SJCRH30 (cell line): ENCODE measurements at regions not wholly inside any gene's neighbourhood (a gene's known extent, or its start where the extent isn't known, plus 50 kb on each side); places are given as distances from the start of the nearest gene placed in this dataset.
A peak's percentile ranks its signal among the peaks of the same experiment; 100 is the strongest.
"Not testable (repeated sequence)": the region's sequence is repeated elsewhere in the genome, so short reads cannot be mapped to it uniquely, and the experiment has no call there.

ENCODE experiments used
- DNase-seq, 2 experiments: peaks; one replicate each; pipeline ENCODE4 v3.0.0-alpha.2; 2015 to 2020
- H3K27ac ChIP-seq: fragments of 250-450 bp; sonication (Bioruptor Pico); 2 replicates; pipeline ENCODE4 v1.5.1; 2020; ENCODE audit warnings: mild to moderate bottlenecking, moderate library complexity
- H3K27me3 ChIP-seq: fragments of 250-450 bp; sonication (Bioruptor Pico); 2 replicates; pipeline ENCODE4 v1.5.1; 2020; ENCODE audit warnings: mild to moderate bottlenecking, moderate library complexity
- H3K36me3 ChIP-seq: fragments of 250-450 bp; sonication (Bioruptor Pico); 2 replicates; pipeline ENCODE4 v1.5.1; 2020; ENCODE audit warnings: mild to moderate bottlenecking, moderate library complexity
- H3K4me1 ChIP-seq: fragments of 250-450 bp; sonication (Bioruptor Pico); 2 replicates; pipeline ENCODE4 v1.5.1; 2020; ENCODE audit warnings: mild to moderate bottlenecking, moderate library complexity
- H3K4me3 ChIP-seq: fragments of 250-450 bp; sonication (Bioruptor Pico); 2 replicates; pipeline ENCODE4 v1.5.1; 2020; ENCODE audit warnings: mild to moderate bottlenecking, moderate library complexity
- H3K9me3 ChIP-seq: fragments of 250-450 bp; sonication (Bioruptor Pico); replicated peaks from 2 replicates; pipeline ENCODE4 v1.5.1; 2020; ENCODE audit warnings: mild to moderate bottlenecking, moderate library complexity

DNA sequence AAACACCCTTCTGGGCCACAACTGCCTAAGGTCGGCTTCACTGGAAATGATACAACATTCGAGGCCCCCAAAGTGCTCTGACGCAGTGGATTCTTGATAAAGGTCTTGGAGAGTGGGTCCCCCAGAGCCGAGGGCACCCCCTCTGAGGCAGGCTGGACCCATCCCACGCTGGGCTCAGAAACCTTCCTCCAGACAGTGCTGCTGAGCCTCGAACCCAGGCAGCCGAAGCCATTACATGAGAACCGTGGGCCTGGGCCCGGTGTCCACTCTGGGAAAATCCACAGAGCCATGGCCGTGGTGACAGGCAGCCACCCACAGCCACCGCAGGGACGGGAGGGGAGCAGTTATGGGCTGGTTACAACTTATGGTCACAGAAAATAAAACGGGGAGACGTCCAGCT lies 81.4 kb upstream of the ID2 start:
- no peaks in the 10 kb centered on the region for H3K9me3 ChIP-seq
- DNase-seq = no peak
- no peaks in the 10 kb centered on the region for H3K36me3 ChIP-seq
- H3K4me3 ChIP-seq = no peak overlapping the region
- H3K27ac ChIP-seq = no peak overlapping the region
- H3K4me1 ChIP-seq = no peaks in the 10 kb centered on the region
- H3K27me3 ChIP-seq = no peaks in the 10 kb centered on the region; the same call in 1 of the 2 replicates

DNA sequence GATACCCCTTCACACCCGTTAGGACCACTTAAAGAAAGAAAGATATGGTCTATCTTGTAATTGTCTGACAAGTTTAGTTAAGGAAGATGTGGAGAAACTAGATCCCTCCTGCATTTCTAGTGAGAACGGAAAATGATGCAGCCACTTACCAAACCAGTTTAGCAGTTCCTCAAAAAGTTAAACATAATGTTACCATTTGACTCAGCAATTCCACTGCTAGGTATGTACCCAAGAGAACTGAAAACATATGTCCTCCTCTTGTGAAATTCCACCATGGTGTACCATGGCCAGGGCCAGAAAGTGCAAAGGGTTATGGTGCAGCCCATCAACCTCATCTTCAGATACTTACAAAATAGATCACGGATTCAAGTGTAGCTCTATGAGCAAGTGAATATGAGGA lies 79.0 kb upstream of the ID2 start:
- no peaks in the 10 kb centered on the region for H3K36me3 ChIP-seq

DNA sequence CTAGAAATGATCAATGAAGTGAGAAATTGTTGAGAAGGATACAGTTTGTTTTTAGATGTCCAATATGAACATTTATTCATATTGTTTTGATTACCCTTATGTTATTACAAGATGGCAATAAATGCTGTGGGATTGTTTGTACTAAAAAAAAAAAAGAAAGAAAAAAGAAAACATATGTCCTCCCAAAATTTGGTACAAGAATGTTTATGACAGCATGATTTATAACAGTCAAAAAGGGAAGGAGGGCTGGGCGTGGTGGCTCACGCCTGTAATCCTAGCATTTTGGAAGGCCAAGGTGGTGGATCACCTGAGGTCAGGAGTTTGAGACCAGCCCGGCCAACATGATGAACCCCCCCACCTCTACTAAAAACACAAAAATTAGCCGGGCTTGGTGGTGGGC lies 78.5 kb upstream of the ID2 start:
- not testable (repeated sequence) for H3K4me1 ChIP-seq, H3K9me3 ChIP-seq, H3K27ac ChIP-seq, DNase-seq, H3K36me3 ChIP-seq, H3K27me3 ChIP-seq, H3K4me3 ChIP-seq

More for the DNA sequence above, 79.0 kb upstream of the ID2 start:
- H3K9me3 ChIP-seq = no peaks in the 10 kb centered on the region
- H3K4me3 ChIP-seq = no peak overlapping the region
- no peak overlapping the region for H3K27ac ChIP-seq
- DNase-seq = no peak
- no peaks in the 10 kb centered on the region for H3K4me1 ChIP-seq
- H3K27me3 ChIP-seq = no peaks in the 10 kb centered on the region; the same call in 1 of the 2 replicates

DNA sequence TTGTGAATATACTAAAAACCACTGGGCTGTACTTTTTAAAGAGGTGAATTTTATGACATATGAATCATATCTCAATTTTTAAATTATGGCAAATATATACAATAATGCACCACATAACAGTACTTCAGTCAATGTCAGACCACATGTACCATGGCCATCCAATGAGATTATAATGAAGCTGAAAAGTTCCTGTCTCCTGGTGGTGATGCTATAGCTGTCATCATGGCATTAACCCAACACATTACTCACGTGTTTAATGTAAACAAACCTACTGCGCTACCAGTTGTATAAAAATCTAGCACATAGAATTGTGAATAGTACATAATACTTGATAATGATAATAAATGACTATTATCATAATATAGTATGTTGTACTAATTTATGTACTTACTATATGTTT lies 77.6 kb upstream of the ID2 start:
- Histone ChIP-seq H3K4me1 (no peaks in the 10 kb centered on the region), H3K36me3 (no peaks in the 10 kb centered on the region), H3K27ac (no peak overlapping the region), H3K27me3 (no peaks in the 10 kb centered on the region; the same call in 1 of the 2 replicates), H3K9me3 (no peaks in the 10 kb centered on the region), H3K4me3 (no peak overlapping the region)
- DNase-seq = no peak

DNA sequence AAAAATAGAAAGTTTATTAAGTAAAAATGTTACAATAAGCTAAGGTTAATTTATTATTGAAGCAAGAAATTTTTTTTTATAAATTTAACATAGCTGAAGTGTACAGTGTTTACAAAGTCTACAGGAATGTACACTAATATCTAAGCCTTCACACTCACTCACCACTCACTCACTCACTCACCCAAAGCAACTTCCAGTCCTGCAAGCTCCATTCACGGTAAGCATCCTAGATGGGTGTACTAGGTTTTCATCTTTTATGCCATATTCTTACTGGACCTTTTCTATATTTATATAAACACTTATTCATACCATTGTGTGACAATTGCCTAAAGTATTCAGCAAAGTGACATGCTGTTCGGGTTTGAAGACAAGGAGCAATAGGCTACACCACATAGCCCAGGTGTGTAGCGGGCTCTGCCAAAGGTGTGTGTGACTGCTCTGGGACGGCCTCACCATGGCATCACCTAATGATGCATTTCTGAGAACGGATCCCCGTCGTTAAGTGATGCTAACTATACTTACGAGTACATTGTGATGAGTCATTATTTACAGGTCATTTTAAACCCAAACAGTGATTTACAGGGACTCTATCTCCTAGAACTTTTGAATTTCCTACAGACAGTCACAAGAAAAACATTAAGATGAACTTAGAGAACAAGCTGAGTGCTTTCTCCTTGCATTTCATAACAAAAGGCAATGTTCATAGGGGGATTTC lies 76.3 kb upstream of the ID2 start:
- no peaks in the 10 kb centered on the region for H3K4me1 ChIP-seq
- DNase-seq = no peak
- no peak overlapping the region for H3K27ac ChIP-seq

DNA sequence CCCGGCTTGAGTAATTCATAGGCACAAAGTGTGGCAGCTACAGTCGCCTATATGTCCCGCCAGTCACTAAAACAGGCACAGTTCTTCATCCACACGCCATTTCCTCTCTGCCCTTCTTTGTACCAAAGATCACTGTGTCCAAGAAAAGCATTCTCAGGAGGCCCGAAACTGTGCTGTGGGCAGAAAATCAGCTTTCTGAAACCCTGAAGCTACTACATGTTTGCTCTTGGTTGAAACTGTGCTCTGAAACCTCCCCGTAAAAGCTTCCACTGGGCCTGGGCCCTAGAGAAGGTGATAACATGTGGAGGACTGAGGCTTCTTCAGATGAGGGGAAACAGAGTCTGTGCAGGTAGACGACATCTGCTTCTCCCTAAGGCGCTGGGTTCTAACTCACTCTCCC lies 75.6 kb upstream of the ID2 start:
- H3K36me3 ChIP-seq = no peaks in the 10 kb centered on the region
- no peak overlapping the region for H3K27ac ChIP-seq
- H3K4me3 ChIP-seq = no peak overlapping the region
- H3K9me3 ChIP-seq = no peaks in the 10 kb centered on the region
- no peaks in the 10 kb centered on the region for H3K4me1 ChIP-seq
- H3K27me3 ChIP-seq = no peaks in the 10 kb centered on the region; the same call in 1 of the 2 replicates
- no peak for DNase-seq

More for the DNA sequence above, 76.3 kb upstream of the ID2 start:
- no peaks in the 10 kb centered on the region; the same call in 1 of the 2 replicates for H3K27me3 ChIP-seq
- no peaks in the 10 kb centered on the region for H3K9me3 ChIP-seq
- H3K4me3 ChIP-seq = no peak overlapping the region
- H3K36me3 ChIP-seq = no peaks in the 10 kb centered on the region

DNA sequence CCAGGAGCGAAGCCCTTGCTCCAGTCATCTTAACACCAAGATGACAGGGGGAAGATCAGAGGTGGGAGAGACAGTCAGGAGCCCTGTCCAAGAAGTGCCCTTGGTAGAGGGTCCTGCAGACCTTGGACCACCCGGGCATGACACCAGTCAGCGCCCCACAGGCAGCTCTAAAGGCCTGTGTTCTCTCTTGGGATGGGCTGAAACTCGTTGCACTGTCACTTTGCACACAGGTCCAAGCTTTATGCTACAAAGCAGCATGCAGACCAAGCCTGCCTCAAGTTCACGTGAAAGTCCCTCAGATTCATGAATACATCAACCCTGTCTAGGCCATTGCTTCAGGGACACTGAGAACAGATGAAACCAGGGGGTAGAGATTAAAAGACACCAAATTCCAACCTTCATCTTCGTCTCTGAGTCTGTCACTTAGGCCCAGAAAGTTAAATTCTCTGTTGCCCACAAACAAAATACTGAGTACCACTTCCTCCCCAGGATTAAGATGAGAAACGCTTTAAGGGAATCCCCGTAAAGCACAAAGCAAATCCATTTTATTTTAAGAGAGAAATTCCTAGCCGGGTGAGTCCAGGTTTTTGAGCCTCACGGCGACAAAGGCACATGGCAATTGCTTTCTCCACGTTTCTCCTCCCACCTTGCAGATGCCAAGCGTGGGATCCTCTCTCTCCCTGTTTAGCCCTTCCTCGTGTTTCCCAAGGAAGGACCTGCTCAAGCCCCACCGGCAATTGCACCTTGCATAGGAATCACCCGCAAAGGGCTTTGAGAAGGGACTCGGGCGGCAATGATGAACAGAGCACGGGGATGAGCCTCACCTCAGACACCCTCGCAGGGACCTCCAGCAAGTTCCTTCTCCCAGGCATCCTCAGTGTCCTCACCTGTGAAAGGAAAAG lies 75.0 kb upstream of the ID2 start:
- no peak overlapping the region for H3K27ac ChIP-seq
- H3K4me3 ChIP-seq = no peak overlapping the region
- no peaks in the 10 kb centered on the region for H3K9me3 ChIP-seq
- no peak for DNase-seq
- H3K36me3 ChIP-seq = no peaks in the 10 kb centered on the region
- H3K4me1 ChIP-seq = no peaks in the 10 kb centered on the region
- H3K27me3 ChIP-seq = no peaks in the 10 kb centered on the region; the same call in 1 of the 2 replicates

DNA sequence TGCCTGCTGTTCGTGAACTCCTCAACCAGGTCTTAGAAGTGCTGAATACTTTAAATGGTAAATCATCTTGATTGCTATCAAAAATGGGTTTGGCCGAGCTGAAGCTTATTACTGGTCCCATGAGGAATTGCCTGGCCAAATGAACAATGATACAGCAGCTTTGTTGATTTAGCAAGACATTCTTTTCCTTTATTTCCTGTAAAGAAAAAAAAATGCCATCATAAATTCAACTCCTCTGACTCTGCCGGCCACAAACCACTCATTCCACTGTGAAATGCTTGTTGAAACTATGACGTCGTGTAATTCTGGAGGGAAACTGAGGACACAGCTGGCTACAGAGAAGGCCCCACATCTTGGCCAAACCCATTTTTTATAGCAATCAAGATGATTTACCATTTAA lies 74.2 kb upstream of the ID2 start:
- no peak overlapping the region for H3K4me3 ChIP-seq
- H3K27ac ChIP-seq = no peak overlapping the region
- no peaks in the 10 kb centered on the region; the same call in 1 of the 2 replicates for H3K27me3 ChIP-seq
- no peak for DNase-seq
- no peaks in the 10 kb centered on the region for H3K36me3 ChIP-seq
- no peaks in the 10 kb centered on the region for H3K9me3 ChIP-seq
- H3K4me1 ChIP-seq = no peaks in the 10 kb centered on the region

DNA sequence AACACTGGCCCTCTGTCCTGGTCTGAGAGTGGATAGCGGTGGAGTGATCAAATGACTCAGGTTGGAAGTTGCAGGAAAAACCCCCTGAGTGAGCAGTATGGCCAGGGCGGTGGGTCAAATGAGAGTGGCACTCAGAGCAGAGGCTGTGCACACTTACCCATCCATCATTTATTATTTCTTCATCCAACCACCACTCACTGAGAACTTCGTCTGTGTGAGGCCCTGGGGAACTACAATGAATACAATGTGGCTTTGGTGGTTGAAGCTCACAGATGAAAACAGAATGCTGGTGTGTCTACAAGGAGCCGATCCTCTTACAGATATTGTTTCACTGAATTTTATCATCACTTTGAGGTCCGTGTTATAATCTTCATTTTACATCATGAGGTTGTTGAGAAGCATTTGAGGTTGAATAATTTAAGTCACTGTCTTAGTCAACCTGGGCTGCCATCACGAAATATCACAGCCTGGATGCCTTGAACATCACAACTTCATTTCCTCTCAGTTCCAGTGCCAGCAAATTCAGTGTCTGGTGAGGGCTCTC lies 73.4 kb upstream of the ID2 start:
- H3K27me3 ChIP-seq = no peaks in the 10 kb centered on the region; the same call in 1 of the 2 replicates
- no peak overlapping the region for H3K4me3 ChIP-seq
- no peak overlapping the region for H3K27ac ChIP-seq
- H3K9me3 ChIP-seq = no peaks in the 10 kb centered on the region
- no peak for DNase-seq
- H3K36me3 ChIP-seq = no peaks in the 10 kb centered on the region
- H3K4me1 ChIP-seq = no peaks in the 10 kb centered on the region

DNA sequence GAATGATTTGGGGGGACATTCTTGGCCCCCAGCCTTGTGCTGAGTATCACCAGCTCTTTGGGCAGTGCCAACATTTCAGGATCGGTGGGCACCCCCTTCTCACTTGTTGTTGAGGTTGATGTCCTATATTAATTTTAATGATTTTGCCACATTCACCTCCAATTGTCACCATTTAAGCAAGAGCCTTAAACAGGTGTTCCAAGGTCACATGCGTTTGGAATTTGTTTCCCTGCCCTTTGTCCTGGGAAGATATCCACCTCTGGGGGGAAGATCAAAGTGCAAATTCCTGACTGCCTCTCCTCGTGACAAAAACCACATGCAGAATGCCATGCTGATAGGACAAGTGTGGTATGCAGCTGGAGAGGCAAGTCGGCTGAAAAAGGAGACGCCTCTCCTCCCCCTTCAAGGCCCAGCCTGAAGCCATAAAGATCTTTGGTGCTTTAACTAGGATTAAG lies 72.5 kb upstream of the ID2 start:
- H3K27me3 ChIP-seq = no peaks in the 10 kb centered on the region; the same call in 1 of the 2 replicates
- H3K27ac ChIP-seq = no peak overlapping the region
- H3K4me1 ChIP-seq = no peaks in the 10 kb centered on the region
- no peaks in the 10 kb centered on the region for H3K36me3 ChIP-seq
- no peaks in the 10 kb centered on the region for H3K9me3 ChIP-seq
- DNase-seq = peak in 1 of 2 experiments; percentile 19
- no peak overlapping the region for H3K4me3 ChIP-seq

DNA sequence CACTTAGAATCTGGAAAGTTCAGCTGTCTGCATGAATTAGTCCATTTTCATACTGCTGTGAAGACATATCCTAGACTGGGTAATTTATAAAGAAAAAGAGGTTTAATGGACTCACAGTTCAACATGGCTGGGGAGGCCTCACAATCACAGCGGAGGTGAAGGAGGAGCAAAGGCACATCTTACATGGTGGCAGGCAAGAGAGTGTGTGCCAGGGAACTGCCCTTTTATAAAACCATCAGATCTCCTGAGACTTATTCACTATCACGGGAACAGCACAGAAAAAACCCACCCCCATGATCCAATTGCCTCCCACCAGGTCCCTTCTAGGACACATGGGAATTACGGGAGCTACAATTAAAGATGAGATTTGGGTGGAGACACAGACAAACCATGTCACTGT lies 71.1 kb upstream of the ID2 start:
- H3K27me3 ChIP-seq, H3K36me3 ChIP-seq, H3K27ac ChIP-seq, DNase-seq, H3K4me3 ChIP-seq, H3K9me3 ChIP-seq, H3K4me1 ChIP-seq: not testable (repeated sequence)

DNA sequence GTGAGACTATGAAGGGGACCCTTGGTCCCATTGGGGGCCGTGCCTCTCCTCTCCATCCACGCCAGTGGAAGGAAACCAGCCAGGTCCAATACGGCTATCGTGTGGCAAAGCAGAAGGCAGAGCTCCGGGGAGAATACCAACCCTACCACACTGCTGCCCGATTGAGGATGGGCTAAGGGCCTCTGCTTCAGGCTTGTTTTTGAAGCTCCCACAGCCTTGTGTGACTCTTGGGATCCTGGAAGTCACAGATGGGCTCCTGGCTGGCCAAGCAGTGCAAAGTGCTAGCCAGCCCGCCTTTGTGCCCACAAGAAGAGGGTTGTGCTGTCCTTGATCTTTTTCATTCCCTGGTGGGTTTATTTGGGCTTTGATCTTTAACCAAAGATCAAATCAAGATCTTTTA lies 70.6 kb upstream of the ID2 start:
- Histone ChIP-seq H3K27ac (no peak overlapping the region), H3K36me3 (no peaks in the 10 kb centered on the region), H3K4me1 (no peaks in the 10 kb centered on the region), H3K4me3 (no peak overlapping the region), H3K9me3 (no peaks in the 10 kb centered on the region), H3K27me3 (peaks cover 6% of the 10 kb centered on the region; the same call in 1 of the 2 replicates)
- DNase-seq = no peak

DNA sequence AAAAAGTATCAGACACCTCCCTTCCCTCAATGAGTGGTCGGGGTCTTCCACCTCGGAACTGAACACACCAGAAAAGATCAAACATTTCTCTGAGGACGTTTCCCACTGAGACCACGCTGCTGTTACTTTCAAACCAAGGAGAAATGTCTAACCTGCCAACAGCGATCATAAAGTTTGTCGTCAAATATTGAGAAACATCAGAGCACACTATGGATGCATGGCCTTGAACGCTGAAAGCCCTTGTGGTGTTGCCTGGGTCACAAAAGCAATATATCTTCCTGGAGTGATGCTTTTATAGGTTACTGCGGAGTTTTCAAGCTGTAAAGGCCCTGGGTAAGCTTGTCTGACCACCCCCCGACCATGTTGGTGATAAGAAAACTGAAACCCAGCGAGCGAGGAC lies 70.2 kb upstream of the ID2 start:
- H3K27me3 ChIP-seq = peaks cover 6% of the 10 kb centered on the region; the same call in 1 of the 2 replicates
- no peaks in the 10 kb centered on the region for H3K36me3 ChIP-seq
- no peak overlapping the region for H3K4me3 ChIP-seq
- DNase-seq = no peak
- no peaks in the 10 kb centered on the region for H3K4me1 ChIP-seq
- no peak overlapping the region for H3K27ac ChIP-seq
- H3K9me3 ChIP-seq = no peaks in the 10 kb centered on the region

DNA sequence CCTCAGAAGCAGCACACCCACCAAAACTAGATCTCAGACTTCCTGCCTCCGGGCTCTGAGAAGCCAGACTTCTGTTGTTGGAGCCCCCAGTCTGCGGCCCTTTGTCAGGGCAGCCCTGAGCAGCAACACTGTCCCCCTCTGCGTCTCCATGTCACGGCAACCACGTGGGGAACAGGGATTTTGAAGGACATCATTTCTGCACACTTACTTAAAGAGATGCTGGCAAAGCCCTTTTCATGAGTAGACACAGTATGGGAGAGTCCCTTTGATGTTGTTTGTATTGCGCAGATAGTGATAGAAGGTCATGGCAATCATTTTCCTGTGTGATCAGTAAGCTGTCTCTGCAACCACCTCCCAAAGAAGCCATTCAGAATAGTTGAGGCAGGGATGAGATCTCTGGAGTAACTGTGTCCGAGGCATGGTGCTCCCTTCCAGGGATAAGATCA lies 69.1 kb upstream of the ID2 start:
- Histone ChIP-seq H3K4me1 (no peaks in the 10 kb centered on the region), H3K9me3 (no peaks in the 10 kb centered on the region)
- no peak for DNase-seq

More for the DNA sequence above, 69.1 kb upstream of the ID2 start:
- peaks cover 6% of the 10 kb centered on the region; the same call in 1 of the 2 replicates for H3K27me3 ChIP-seq
- H3K4me3 ChIP-seq = no peak overlapping the region
- no peaks in the 10 kb centered on the region for H3K36me3 ChIP-seq
- H3K27ac ChIP-seq = no peak overlapping the region
